Hematopoietic multipotent progenitor cell (in vitro differentiated cells): ENCODE measurements at regions not wholly inside any gene's neighbourhood (a gene's known extent, or its start where the extent isn't known, plus 50 kb on each side); places are given as distances from the start of the nearest gene placed in this dataset.
A peak's percentile ranks its signal among the peaks of the same experiment; 100 is the strongest.

Source experiments
- DNase-seq, 3 donors: peaks; one replicate each; pipeline ENCODE4 v3.0.0-alpha.2; 2011 to 2015; ENCODE audit warnings: low read depth in 2 of 3, low spot score in 2 of 3

DNA sequence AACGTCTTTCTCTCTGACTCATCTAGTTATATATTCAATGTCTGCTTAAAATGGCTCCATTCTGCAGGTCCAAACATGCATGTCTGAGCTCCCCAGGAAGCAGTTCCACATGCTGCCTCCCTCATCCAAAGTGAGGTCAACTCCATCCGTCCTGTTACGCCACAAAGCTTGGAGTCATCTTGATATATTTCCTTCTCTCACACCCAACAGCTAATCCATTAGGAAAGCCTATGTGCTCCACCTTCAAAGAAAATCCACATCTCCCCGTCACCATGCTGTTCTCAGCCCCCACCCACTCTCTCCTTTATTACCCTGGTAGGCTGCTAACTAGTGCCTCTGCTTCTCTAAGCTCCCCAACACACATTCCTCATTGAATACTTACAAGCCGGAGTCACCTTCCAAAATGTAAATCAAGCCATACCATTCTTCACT is 130.2 kb upstream of the SYNDIG1 start:
- DNase-seq = no peak

- DNase-seq = no peak
Observed at GRCh38 chr20:24337551-24337950, 131.9 kb upstream of the SYNDIG1 start.

DNA sequence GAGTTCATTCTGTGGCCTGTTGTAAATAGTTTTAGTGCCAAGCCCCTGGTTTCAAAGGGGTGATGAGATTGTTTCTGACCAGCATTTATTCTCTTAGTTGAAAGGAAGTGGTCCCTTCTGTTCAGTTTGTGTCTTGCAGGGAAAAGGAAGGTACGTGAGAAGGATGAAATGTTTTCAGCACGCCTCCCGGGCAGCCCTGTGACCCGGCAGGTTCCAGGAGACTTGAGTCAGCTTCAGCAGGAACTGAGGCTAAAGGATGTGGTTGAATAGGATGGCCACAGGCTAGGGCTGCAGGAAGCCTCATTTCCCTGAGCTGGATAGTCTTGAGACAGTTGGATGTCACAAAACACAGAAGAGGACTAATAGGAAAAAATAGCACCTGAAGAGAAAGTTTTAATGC is 132.4 kb upstream of the SYNDIG1 start:
- DNase-seq = peak in 2 of 3 donors; percentile 20 to 30

DNA sequence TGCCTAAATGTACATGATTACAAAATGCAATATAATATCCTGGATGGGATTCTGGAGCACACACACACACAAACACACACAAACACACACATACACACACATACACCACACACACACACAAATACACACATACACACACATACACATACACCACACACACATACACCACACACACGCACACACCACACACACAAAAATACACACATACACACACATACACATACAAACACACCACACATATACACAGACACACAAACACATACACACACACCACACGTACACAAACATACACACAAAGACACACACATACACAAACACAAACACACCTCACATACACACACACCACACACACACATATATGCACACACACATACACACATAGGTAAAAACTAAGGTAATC is 134.6 kb upstream of the SYNDIG1 start:
- no peak for DNase-seq

DNA sequence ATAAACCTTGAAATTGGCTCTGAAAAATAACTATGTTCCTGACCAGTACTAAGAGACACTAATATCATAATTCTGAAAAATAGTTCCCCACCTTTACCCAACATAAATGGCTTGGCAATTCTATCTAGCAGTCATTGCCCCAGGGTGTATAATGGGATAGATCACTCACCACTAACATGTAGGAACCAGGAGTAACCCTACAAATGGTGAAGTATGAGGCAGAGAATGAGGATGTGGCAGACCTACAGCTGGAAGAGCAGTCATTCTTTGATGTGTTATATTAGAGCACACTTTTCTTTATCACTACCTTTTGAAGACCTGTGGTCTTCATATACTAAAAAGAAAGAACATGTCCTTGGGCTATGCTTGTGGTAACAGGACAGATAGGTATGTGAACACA is 136.5 kb upstream of the SYNDIG1 start:
- no peak for DNase-seq

DNA sequence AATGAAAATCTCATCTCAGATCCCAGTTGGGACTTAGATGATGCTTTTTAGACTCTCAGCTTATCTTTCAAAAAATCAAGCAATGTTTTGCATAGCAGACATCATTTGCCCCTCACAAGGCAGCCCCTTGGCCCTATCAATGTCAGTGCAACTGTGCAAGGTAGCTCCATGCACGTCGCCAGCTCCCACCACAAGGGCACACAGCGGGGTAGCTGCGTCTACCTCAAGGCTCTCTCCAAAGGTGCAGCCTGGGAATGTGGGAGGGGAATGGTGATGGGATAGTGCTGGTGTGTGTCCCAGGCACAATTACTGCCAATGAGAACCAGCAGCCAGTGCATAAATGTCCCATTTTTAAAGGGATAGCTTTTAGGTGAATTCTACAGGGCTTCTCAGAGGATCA is 137.5 kb upstream of the SYNDIG1 start:
- DNase-seq = no peak

- no peak for DNase-seq
Observed at GRCh38 chr20:24328901-24329300, 140.5 kb upstream of the SYNDIG1 start.

GRCh38 chr20:24321973-24322372 is 147.5 kb upstream of the SYNDIG1 start:
- no peak for DNase-seq

- DNase-seq = no peak
Observed at GRCh38 chr20:24318569-24319352, 150.7 kb upstream of the SYNDIG1 start.

- DNase-seq = no peak
Observed at GRCh38 chr20:24317224-24317623, 152.2 kb upstream of the SYNDIG1 start.

GRCh38 chr20:24316731-24317130 is 152.7 kb upstream of the SYNDIG1 start:
- no peak for DNase-seq

DNA sequence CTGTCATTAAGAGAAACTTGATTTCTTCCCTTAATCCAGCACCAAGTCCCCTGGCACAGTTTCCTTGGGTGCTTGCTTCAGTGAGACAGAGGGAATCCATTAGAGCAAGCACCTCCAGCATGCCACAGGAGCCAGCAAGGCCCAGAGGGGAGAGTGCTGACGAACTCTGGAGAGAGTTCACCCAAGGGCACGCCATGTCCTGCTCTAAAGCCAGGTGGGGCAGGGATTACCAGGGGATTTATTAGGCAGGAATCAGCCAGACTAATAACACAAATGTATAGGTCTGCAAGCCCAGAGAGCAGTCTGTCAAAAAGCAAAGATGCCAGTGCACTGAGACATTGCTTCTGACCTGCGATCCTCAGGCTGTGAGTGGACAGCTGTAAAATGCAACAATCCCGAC is 155.4 kb upstream of the SYNDIG1 start:
- no peak for DNase-seq

GRCh38 chr20:24309596-24309995 is 159.8 kb upstream of the SYNDIG1 start:
- no peak for DNase-seq

GRCh38 chr20:24305371-24305770 is 164.1 kb upstream of the SYNDIG1 start:
- peak in 2 of 3 donors; percentile 14 to 50 for DNase-seq

- no peak for DNase-seq
Observed at GRCh38 chr20:24304291-24304690, 165.1 kb upstream of the SYNDIG1 start.

DNA sequence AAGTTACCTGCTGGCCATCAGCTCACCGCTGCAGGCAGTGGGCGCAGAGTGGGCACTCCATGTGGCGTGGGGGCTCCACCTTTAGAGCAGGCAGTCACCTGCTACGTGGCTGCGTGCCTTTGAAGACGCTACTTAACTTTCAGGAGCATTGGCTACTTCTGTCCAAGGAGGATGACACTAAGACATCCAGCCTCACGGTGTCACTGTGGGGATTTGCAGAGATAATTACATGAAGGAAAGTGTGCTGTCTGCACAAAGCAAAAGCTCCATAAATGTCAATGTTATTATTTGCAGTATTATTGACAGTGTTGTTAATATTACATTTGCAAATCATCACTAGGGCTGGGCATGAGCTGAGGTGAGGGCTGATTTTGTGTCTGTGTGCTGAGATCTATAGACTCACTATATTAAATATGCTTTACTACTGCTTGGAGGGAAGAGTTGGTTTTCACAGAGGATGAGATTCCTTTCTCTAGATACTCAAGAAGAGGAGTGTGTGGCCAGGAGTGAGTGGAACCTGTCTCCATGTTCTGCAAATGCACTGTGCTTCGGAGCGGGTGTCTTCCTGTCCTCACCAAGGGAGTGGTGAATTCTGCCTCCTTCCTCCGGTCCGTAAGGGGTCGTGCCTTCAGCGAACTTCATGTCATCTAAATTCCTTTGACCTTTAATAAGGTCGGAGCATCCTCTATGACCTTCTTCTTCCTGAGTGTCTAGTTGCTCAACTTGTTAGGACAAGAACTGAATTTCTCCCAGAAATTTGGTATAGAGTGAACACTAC is 165.8 kb upstream of the SYNDIG1 start:
- no peak for DNase-seq

DNA sequence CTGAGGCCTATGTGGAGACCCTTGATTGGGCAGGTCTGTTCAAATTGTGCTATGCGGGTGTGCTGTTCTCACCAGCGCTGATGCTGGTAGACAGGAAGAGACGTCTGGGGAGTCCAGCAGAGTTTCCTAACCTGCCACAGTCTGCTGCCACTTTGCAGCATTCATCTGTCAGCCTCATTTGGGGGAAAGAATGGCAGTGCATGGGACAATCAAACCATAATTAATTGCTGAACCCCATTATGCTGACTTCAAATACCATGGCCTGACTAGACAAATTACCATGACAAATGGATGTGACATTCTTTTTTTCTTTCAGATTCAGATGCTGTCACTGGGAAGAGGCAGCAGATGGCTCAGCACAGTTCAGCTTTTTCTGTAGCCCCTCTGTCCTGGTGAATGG is 171.4 kb upstream of the SYNDIG1 start:
- no peak for DNase-seq

DNA sequence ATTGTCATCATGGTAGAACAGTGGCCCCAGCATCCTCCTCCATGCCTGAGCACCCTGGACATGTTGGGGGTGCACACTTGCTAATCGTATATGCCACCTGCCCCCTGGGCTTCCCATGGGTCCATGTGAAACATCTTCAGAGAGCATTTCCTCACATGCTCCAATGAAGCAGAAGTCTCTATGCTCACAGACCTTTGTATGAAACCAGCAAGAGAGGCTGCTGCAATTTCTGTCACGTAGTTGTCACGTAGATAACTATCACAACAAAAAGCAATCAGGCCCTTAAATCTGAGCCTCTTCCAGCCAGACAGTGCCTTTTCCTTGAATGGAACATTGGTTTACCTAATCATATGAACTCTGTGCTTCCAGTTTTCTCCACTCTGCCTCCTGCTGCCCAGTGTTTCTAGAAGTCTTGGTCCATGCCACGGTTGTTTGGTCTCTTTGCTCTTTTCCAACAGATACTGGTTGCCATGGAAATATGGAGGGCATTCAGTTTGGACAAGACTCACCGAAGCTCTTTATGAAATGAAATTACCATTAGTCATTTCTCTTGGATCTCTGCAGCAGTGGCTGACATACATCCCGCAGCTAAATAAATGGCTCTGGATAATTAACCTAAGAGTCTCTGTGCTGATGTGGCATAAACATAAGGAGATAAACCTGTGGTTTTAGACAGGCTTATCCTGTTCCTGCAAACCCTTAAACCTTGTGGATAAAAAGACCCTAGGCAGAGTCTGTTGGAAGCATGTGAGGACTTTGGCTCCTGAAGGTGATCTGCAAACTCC is 172.8 kb upstream of the SYNDIG1 start:
- no peak for DNase-seq

- no peak for DNase-seq
Observed at GRCh38 chr20:24291014-24291413, 178.4 kb upstream of the SYNDIG1 start.

GRCh38 chr20:24289737-24290481 is 179.5 kb upstream of the SYNDIG1 start:
- DNase-seq = peak in 2 of 3 donors; percentile 14 to 51

DNA sequence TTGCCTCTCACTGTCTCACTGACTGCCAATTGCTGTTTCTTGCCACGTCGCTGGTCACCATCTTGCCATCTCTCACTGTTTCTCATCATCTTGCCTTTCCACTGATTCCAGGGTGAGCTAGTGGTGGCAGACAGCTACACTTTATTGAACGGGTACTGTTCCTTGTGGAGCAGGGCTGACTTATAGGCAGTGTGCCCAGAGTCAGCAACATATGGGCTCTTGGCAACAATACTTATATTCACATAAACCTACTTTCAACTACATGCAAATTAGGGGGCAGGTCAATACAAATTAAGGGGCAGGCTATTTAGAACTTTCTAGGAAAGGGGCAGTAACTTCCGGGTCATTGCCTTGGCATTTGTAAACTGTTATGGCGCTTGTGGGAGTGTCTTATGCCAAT is 186.2 kb upstream of the SYNDIG1 start:
- no peak for DNase-seq
